OCI-LY3 (cell line): ENCODE measurements at regions not wholly inside any gene's neighbourhood (a gene's known extent, or its start where the extent isn't known, plus 50 kb on each side); places are given as distances from the start of the nearest gene placed in this dataset.

ENCODE experiments used
- CTCF ChIP-seq: fragments of 200-600, 300-600 bp; sonication (generic); IDR thresholded peaks from 2 replicates; pipeline ENCODE4 v1.5.1; 2014; ENCODE audit warnings: antibody characterized with exemption, low read length, low read depth
- EZH2phosphoT487 ChIP-seq: fragments of 200-600 bp; shearing (Covaris generic); IDR thresholded peaks from 2 replicates; pipeline ENCODE4 v1.6.1; 2018; ENCODE audit warnings: antibody characterized with exemption, mixed run types, low read depth

DNA sequence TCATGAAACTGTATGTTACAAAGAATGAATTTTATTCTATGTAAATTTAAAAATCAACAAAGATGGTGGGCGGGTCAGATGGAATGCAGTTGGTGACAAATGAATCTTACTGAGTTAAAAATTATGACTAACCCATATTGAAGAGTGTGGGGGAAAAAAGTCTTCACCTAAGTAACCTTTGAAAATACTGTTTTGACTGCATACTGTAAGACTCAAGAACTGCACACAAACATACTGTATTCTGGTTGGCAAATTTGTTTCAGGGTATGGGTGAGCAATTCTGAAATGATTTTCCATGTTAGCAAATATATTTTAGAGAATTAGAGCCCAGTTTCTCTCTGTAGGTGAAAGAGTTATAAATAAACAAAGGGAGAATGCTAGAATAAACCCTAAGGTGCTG lies 153.7 kb upstream of the KCNJ18 start:
- TF ChIP-seq CTCF (no peak), EZH2phosphoT487 (no peak)
